HCT116 (cell line): ENCODE measurements at regions not wholly inside any gene's neighbourhood (a gene's known extent, or its start where the extent isn't known, plus 50 kb on each side); places are given as distances from the start of the nearest gene placed in this dataset.

ENCODE experiments used
- ATAC-seq: fragments of 200-7000 bp; cut with Tn5 transposase; 2 replicates; pipeline ENCODE4 v1.9.1; 2020; ENCODE audit warnings: mild to moderate bottlenecking, moderate library complexity
- BruUV-seq: library from RNA; stranded (reverse); fragments of 400-500 nt; replicated peaks from 2 replicates; lab custom pipeline; 2021; lab: Mats Ljungman, UMichigan
- CTCF ChIA-PET: fragments of 300-600 bp; sonication (Branson Sonifier 250); formaldehyde crosslinking; loops from one replicate; lab custom pipeline; 2021; ENCODE audit warnings: antibody characterized with exemption; lab: Charles Lee
- POLR2A ChIA-PET: fragments of 300-600, 350-600 bp; sonication (Branson Sonifier 250); formaldehyde crosslinking; loops from one replicate; lab custom pipeline; 2021; ENCODE audit warnings: antibody characterized with exemption; lab: Charles Lee
- RAD21 ChIA-PET, 2 experiments: fragments of 300-600 bp; sonication (Branson Sonifier 250); formaldehyde crosslinking; loops; one replicate each; lab custom pipeline; 2023; ENCODE audit warnings: low total read pairs in 2 of 2; ENCODE audit not compliant: uncharacterized antibody in 2 of 2, unreplicated experiment in 2 of 2, low non-redundant PET in 1 of 2; lab: Charles Lee
- DNase-seq: peaks from one replicate; pipeline ENCODE4 v3.0.0-alpha.2; 2010; ENCODE audit warnings: low read depth, low spot score
- H2AFZ ChIP-seq: fragments of 200-600 bp; shearing (Covaris generic), sonication (generic); 2 replicates; pipeline ENCODE4 v1.6.1; 2017; ENCODE audit warnings: low read depth, mixed run types, mixed read lengths, antibody characterized with exemption, low read length; ENCODE audit not compliant: poor library complexity, severe bottlenecking
- H3K27ac ChIP-seq: 2 replicates; pipeline ENCODE4 v1.5.1; 2012; ENCODE audit warnings: low read depth, low read length
- H3K27me3 ChIP-seq: fragments of 200-600 bp; sonication (generic); 2 replicates; pipeline ENCODE4 v1.6.1; 2016; ENCODE audit warnings: mixed run types, low read length, mixed read lengths; ENCODE audit not compliant: insufficient read depth
- H3K36me3 ChIP-seq, 2 experiments: fragments of 200-500 bp in 1 of 2; fragments of 200-600 bp in 1 of 2; sonication (Bioruptor generic) in 1 of 2; sonication (generic) in 1 of 2; 2 replicates each; pipeline versions ENCODE4 v1.5.1 to v1.6.1; 2014 to 2016; ENCODE audit warnings: low read length in 2 of 2, inconsistent platforms in 1 of 2, mixed read lengths in 1 of 2, mixed run types in 1 of 2; ENCODE audit not compliant: insufficient read depth in 2 of 2, control insufficient read depth in 1 of 2
- H3K4me1 ChIP-seq, 2 experiments: fragments of 200-600 bp in 1 of 2; sonication (generic) in 1 of 2; 2 replicates each; pipeline versions ENCODE4 v1.5.1 to v1.6.1; 2012 to 2017; ENCODE audit warnings: low read length in 2 of 2, inconsistent platforms in 1 of 2, mild to moderate bottlenecking in 1 of 2, mixed read lengths in 1 of 2, mixed run types in 1 of 2, moderate library complexity in 1 of 2; ENCODE audit not compliant: insufficient read depth in 2 of 2, control insufficient read depth in 1 of 2
- H3K4me2 ChIP-seq: fragments of 200-600 bp; sonication (generic); 2 replicates; pipeline ENCODE4 v1.6.1; 2017; ENCODE audit warnings: mixed run types, low read length, mixed read lengths
- H3K4me3 ChIP-seq, 2 experiments: fragments of 200-600 bp in 1 of 2; sonication (generic) in 1 of 2; replicated peaks in 1 of 2; 2 replicates each; pipeline ENCODE4 v1.5.1; 2011 to 2016; ENCODE audit warnings: low read length in 2 of 2, control low read depth in 1 of 2, low read depth in 1 of 2, mild to moderate bottlenecking in 1 of 2, mixed read lengths in 1 of 2, mixed run types in 1 of 2
- H3K79me2 ChIP-seq: fragments of 200-600 bp; sonication (generic); 2 replicates; pipeline ENCODE4 v1.6.1; 2017; ENCODE audit warnings: mild to moderate bottlenecking, mixed run types, low read length, moderate library complexity, mixed read lengths; ENCODE audit not compliant: insufficient read depth
- H3K9ac ChIP-seq: fragments of 200-600 bp; sonication (generic); 2 replicates; pipeline ENCODE4 v1.6.1; 2016; ENCODE audit warnings: low read length, mixed read lengths
- H3K9me2 ChIP-seq: fragments of 200-600 bp; sonication (generic), shearing (Covaris generic); 2 replicates; pipeline ENCODE4 v1.6.1; 2017; ENCODE audit warnings: mixed run types, mild to moderate bottlenecking, moderate library complexity; ENCODE audit not compliant: insufficient read depth
- H3K9me3 ChIP-seq, 2 experiments: fragments of 200-500 bp in 1 of 2; fragments of 200-600 bp in 1 of 2; sonication (Bioruptor generic) in 1 of 2; sonication (generic) in 1 of 2; 2 replicates each; pipeline ENCODE4 v1.6.1; 2014 to 2017; ENCODE audit warnings: low read length in 2 of 2, mixed read lengths in 2 of 2, inconsistent platforms in 1 of 2, low read depth in 1 of 2, mild to moderate bottlenecking in 1 of 2, mixed run types in 1 of 2, moderate library complexity in 1 of 2; ENCODE audit not compliant: control insufficient read depth in 1 of 2, insufficient read depth in 1 of 2
- H4K20me1 ChIP-seq: fragments of 200-600 bp; sonication (generic), shearing (Covaris generic); 2 replicates; pipeline ENCODE4 v1.6.1; 2017; ENCODE audit warnings: mixed run types, mild to moderate bottlenecking, moderate library complexity; ENCODE audit not compliant: insufficient read depth
- EZH2phosphoT487 ChIP-seq: fragments of 200-600 bp; IDR thresholded peaks from 2 replicates; pipeline ENCODE4 v1.6.1; 2018; ENCODE audit warnings: antibody characterized with exemption, borderline replicate concordance
- POLR2AphosphoS5 ChIP-seq: IDR thresholded peaks from 2 replicates; pipeline ENCODE4 v1.6.1; 2011; ENCODE audit warnings: mild to moderate bottlenecking, low read depth, low read length, moderate library complexity
- SIN3A ChIP-seq: IDR thresholded peaks from 2 replicates; pipeline ENCODE4 v1.6.1; 2012; ENCODE audit warnings: low read depth
- SP1 ChIP-seq: IDR thresholded peaks from 2 replicates; pipeline ENCODE4 v1.6.1; 2012; ENCODE audit warnings: low read depth
- YY1 ChIP-seq: IDR thresholded peaks from 2 replicates; pipeline ENCODE4 v1.6.1; 2011; ENCODE audit warnings: low read length, low read depth, moderate library complexity, mild to moderate bottlenecking; ENCODE audit not compliant: insufficient replicate concordance; ENCODE audit errors: extremely low read depth
- ZBTB33 ChIP-seq: IDR thresholded peaks from 2 replicates; pipeline ENCODE4 v1.6.1; 2011; ENCODE audit warnings: mild to moderate bottlenecking, low read length, moderate library complexity; ENCODE audit not compliant: insufficient replicate concordance; ENCODE audit errors: extremely low read depth
- ZNF274 ChIP-seq: fragments of 200-500 bp; sonication (Bioruptor generic); IDR thresholded peaks from 2 replicates; pipeline ENCODE4 v1.6.1; 2014; ENCODE audit warnings: mild to moderate bottlenecking, low read depth, low read length, inconsistent platforms
- intact Hi-C: fragments of 100-400 bp; cut with micrococcal nuclease; formaldehyde crosslinking; loops from 2 replicates; pipeline ENCODE4 v1.10.0; 2022
- TF ChIP-seq, protein P1 (sequence below), 3 experiments: fragments of 200-600 bp in 1 of 3; sonication (generic) in 1 of 3; IDR thresholded peaks in 2 of 3; conservative IDR thresholded peaks in 1 of 3; 2 replicates each; pipeline ENCODE4 v1.5.1; 2012 to 2017; ENCODE audit warnings: low read depth in 2 of 3, low read length in 2 of 3, antibody characterized with exemption in 1 of 3, borderline replicate concordance in 1 of 3, control low read depth in 1 of 3, mild to moderate bottlenecking in 1 of 3, mixed read lengths in 1 of 3, mixed run types in 1 of 3, moderate library complexity in 1 of 3; ENCODE audit not compliant: insufficient read depth in 1 of 3
- TF ChIP-seq, protein P2 (sequence below): IDR thresholded peaks from 2 replicates; pipeline ENCODE4 v1.6.1; 2012

- Histone ChIP-seq H3K27ac (no peak overlapping the region), H3K4me2 (no peak overlapping the region), H3K9me3 (peaks cover 5 to 16% of the 10 kb centered on the region in 2 experiments; a peak in 2 of 4 replicates), H4K20me1 (no peaks in the 10 kb centered on the region; the same call in 1 of the 2 replicates), H3K4me3 (no peak overlapping the region), H3K27me3 (no peaks in the 10 kb centered on the region), H3K79me2 (no peaks in the 10 kb centered on the region), H2AFZ (no peak overlapping the region), H3K9ac (no peak overlapping the region), H3K36me3 (no peaks in the 10 kb centered on the region), H3K9me2 (no peaks in the 10 kb centered on the region), H3K4me1 (no peaks in the 10 kb centered on the region)
- CTCF ChIA-PET = no interaction called here
- no peak for ATAC-seq
- POLR2A ChIA-PET = no interaction called here
- RAD21 ChIA-PET = no interaction called here
- intact Hi-C loops = no loop called here
- no peak for DNase-seq
- no TSS peak for BruUV-seq
- no peak for TF ChIP-seq SP1
- TF ChIP-seq EZH2phosphoT487 = no peak
- TF ChIP-seq YY1 = no peak
- TF ChIP-seq SIN3A = no peak
- TF ChIP-seq ZNF274 = no peak
- TF ChIP-seq, protein P1, sequence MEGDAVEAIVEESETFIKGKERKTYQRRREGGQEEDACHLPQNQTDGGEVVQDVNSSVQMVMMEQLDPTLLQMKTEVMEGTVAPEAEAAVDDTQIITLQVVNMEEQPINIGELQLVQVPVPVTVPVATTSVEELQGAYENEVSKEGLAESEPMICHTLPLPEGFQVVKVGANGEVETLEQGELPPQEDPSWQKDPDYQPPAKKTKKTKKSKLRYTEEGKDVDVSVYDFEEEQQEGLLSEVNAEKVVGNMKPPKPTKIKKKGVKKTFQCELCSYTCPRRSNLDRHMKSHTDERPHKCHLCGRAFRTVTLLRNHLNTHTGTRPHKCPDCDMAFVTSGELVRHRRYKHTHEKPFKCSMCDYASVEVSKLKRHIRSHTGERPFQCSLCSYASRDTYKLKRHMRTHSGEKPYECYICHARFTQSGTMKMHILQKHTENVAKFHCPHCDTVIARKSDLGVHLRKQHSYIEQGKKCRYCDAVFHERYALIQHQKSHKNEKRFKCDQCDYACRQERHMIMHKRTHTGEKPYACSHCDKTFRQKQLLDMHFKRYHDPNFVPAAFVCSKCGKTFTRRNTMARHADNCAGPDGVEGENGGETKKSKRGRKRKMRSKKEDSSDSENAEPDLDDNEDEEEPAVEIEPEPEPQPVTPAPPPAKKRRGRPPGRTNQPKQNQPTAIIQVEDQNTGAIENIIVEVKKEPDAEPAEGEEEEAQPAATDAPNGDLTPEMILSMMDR (IDR thresholded peaks at IDR 0.05 in 2 of 3, conservative IDR thresholded peaks at IDR 0.05 in 1 of 3; ENCODE audit: borderline replicate concordance in 1 of 3, insufficient read depth in 1 of 3, low read depth in 2 of 3, low read length in 2 of 3) = no peak
- no peak for TF ChIP-seq POLR2AphosphoS5
- no peak for TF ChIP-seq ZBTB33
- TF ChIP-seq, protein P2, sequence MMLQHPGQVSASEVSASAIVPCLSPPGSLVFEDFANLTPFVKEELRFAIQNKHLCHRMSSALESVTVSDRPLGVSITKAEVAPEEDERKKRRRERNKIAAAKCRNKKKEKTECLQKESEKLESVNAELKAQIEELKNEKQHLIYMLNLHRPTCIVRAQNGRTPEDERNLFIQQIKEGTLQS = no peak
Observed at GRCh38 chr4:63764400-63764799, 644.9 kb downstream of the TECRL start.
